Amygdala (tissue), 56 donors: ENCODE measurements at regions not wholly inside any gene's neighbourhood (a gene's known extent, or its start where the extent isn't known, plus 50 kb on each side); places are given as distances from the start of the nearest gene placed in this dataset.
A peak's percentile ranks its signal among the peaks of the same experiment; 100 is the strongest.

Experiments used
- DNase-seq, 56 donors: peaks; one replicate each; lab custom pipeline; 2025; lab: John Stamatoyannopoulos, UW

DNA sequence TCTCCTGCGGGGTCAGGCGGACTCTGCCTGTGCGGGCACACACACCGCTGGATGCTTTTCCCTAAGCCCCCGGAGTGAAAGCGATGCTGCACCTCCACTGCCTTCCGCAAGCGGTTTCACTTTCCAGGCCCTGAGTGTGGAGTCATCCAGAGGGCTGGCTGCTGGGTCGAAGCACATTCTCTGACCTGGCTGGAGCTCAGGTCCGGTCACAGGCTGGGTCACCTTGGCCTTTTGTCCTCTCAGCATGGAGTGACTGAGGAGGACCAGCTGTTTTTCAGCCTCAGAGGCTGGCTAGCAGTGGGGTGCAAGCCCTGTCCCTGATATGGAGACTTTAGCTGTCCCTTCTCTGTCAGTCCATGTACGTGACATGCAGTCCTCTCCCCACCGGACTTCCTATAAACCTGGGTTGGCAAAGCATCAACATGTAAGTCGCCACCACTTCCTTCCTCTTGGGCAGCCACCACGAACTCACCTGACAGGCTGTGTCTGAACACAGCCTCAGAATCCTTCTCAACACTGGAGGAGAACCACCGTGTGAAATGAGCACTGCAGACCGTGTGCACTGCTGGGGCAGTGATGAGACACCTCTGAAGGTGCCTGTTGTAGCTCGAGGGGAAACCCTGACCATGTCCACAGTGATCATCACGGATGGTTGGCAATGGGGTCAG lies 51.3 kb downstream of the GADD45G start:
- DNase-seq: no peak

DNA sequence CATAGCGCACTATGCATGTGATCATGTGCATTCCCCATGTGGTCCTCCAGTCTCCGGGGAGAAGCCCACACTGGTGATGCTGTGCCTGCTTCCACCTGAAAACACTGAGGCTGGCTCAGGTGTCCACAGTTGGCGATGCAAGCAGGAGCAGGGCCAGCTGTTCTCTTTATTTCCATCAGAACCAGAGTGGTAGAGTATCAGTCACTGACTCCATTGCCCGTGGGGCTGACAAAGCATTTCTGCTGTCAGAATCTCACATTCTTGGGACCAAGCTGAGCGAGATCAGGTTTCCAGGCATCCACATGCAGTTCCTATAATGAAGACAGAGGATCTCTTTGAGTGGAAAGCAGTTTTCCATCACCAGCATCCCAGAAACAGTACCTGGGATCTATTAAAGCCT lies 52.5 kb downstream of the GADD45G start:
- DNase-seq: no peak

- DNase-seq: no peak
Observed at GRCh38 chr9:89657765-89658164, 53.0 kb downstream of the GADD45G start.

DNA sequence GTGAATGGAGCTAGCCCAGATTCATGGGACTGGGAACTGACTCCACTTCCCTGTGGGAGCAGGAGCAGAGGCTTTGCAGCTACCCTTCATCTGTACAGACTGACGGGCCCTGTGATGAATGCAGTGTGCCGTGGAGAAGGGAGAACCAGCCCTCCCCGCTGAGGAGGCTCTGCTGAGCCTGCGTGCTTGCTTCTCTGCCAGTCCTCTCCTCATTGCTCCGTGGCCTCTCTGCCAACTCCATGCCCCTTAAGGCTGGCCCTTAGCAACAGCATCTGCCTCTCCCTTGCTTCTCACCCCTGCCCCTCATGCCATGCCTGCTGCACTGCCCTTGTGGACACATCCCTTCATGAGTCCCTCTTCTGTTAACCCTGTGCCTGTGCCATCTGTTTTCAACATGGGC lies 53.6 kb downstream of the GADD45G start:
- peak in 13 of 56 donors; percentile 14 to 57 (median 29) for DNase-seq

- no peak for DNase-seq
Observed at GRCh38 chr9:89658931-89659330, 54.1 kb downstream of the GADD45G start.

DNA sequence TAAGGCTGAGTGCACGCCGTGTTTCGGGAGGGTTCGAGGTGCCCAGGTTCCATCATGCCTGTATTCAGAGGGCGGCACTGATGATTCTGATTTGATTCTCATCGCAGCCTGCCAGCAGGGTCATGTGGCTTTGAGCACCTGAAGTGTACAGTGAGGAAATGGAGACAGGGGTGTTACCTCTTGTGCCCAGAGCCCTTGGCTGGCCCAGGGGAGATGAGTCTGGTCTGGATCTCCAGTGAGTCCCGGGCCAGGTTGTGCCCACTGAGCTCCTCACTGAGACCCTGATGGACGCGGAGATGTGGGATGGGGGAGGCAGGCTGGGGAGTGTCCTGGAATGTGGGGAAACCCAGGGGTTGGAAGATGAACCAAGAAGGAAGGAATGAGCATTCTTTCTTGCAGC lies 54.7 kb downstream of the GADD45G start:
- no peak for DNase-seq

DNA sequence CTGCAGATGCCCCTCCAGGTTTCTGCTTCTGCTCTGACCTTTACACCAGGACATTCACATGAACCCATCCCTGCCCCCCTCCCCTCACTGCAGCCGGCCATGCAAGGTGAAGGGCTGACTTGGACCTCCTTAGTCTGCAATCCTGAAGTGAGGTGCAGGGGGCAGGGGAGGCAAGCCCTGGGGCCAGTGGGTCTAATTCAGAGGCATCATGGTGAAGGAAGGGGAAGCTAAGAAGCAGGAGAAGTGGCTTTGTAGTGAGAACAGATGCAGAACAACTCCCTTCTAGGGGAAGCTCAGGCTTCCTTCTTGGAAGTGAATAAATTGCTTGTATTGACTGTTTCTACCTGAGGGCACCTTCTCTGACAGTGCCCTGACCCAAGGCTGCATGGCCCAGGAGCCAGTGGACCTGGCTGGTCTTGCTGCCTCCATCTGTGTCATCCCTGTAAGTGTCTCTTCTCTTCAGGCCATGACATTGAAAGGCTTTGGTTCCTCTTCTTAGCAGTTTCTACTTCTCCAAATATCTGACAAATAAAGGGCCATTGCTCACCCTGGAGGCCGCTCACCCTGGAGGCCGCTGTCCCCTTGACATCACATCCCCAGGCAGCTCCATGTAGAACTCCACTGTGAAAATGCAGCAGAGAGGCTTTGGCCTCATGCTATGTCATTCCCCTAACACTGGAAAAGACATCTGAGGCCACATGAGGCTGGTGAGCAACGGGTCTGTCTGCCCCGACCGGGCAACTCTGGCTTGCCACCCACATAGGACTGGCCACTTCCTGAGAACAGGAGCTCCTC lies 55.3 kb downstream of the GADD45G start:
- no peak for DNase-seq

DNA sequence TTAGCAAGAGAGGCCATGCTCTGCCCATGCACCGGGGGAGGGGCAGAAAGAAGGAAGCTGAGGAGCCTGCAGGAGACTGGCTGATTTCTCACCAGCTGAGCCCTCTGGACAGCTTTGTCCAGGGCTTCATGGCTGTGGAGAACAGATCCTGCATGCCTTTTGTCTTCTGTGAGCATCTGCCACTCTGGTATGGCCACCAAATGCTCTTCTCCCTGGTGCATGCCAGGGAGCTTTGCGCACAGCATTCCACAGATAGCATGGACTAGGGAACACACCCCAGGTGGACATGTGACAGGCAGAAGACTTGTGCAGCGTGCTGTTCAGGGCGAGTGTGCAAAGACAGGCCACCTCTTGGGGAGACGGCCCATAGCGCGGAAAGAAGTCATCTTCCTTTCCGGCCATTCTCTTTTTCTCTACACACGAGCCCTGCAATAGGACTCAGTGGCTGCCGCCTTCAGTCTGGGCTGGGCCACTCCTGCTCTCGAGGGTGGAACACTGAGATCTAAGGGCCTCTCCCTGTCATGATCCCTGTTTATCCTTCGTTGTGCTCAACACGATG lies 56.7 kb downstream of the GADD45G start:
- peak in 13 of 56 donors; percentile 31 to 70 (median 58) for DNase-seq

GRCh38 chr9:89661956-89662717 lies 57.3 kb downstream of the GADD45G start:
- peak; percentile 50 to 99 (median 96) for DNase-seq

- DNase-seq: peak in 3 of 56 donors; percentile 23 to 38 (median 30)
Observed at GRCh38 chr9:89662718-89663613, 58.2 kb downstream of the GADD45G start.

DNA sequence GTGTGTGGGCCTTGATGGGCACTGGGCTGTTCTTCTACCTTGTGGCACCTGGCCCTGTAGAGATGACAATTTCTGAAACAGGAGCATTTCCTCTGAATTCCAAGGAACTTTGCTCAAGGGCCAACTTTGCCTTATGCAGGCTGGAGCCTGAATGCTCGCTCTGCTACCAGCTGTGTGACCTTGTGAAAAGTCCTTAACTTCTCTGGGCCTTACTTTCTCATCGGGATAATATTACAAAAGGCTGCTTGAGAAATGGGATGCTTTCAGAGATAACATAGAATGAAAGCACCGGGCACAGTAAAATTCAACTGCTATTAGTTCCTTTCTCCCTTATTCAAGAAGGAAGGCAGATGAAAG lies 58.8 kb downstream of the GADD45G start:
- no peak for DNase-seq

DNA sequence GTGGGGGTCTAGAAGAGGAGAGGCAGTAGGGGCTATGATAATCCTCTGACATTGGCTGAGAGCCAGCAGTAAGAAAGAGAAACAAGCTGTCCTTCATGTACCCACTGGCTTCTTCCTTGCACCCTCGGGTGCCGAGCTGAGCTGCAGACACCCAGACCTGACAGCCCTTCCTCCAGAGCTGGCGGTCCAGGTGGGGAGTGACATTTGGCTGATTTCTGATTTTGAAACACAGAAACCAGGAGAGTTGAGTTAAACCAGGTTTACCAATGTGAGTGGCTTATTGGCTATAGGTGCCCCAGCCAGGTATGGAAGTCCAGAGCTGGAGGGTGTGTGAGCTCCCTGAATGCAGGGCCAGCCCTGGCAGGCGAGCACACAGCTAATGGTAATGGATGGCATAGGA lies 59.2 kb downstream of the GADD45G start:
- no peak for DNase-seq

DNA sequence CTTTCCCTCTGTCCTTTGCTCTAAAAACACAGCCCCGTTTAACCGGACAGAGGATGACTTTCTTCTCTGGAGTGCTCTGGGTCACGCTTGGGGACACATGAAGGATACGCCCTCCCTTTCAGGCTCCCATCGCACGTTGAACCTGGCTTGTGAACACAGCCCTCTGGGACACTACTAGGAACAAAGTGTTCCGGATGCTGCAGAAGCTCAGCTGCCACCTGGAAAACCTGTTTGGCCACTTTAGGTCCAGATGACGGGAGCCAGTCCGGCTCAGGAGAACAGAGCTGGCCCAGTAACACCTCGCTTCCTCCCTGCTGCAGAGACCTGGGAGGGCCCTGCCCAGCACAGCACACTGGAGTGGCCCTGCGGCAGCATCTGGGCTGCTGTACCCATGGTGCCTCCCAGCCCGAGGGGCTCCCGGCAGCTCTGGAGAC lies 60.1 kb downstream of the GADD45G start:
- no peak for DNase-seq

- no peak for DNase-seq
Observed at GRCh38 chr9:89666364-89666763, 61.6 kb downstream of the GADD45G start.

DNA sequence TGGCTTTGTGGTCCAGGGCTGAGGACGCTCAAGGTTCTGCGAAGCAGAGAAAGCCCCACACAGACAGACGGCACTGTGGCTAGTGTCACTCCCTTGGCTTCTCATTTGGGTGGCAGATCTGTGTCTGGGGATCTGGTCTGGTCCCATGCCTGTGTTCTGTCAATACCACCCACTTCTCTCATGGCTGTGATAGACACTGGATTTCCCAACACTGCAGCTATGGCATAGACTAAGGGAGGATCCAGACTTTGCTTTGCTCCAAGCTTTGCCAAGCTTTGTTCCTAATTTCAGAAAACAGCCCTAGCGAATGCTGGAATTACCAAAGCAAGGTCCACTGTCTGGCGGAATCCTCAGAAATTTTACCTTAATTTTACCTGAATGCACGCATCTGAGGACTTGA lies 62.1 kb downstream of the GADD45G start:
- no peak for DNase-seq

- no peak for DNase-seq
Observed at GRCh38 chr9:89667726-89668125, 62.9 kb downstream of the GADD45G start.

GRCh38 chr9:89668216-89668865 lies 63.5 kb downstream of the GADD45G start:
- DNase-seq: no peak

- no peak for DNase-seq
Observed at GRCh38 chr9:89668866-89669246, 64.0 kb downstream of the GADD45G start.

GRCh38 chr9:89669361-89669842 lies 64.6 kb downstream of the GADD45G start:
- DNase-seq: no peak
